ENCODE measurements at regions not wholly inside any gene's neighbourhood (a gene's known extent, or its start where the extent isn't known, plus 50 kb on each side); places are given as distances from the start of the nearest gene placed in this dataset.

DNA sequence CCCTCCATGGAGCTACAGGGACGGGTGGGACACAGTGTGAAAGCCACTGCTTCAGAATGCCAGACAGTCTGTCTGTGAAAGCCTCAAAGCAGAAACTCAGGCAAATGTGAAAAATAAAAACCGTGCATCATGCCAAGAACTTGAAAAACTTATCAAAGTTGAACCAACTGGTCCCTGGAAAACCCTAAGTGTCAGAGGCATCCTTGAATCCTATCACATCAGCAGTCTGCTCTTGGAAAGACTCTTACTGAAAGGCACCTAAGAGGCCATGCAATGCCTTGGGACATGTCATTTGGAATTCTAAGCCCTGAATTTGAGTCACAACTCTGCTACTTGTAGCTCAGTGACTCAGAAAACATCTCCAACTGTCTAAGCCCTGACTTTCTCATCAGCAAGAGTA lies 62.4 kb upstream of the GRIN2B start:
- TF ChIP-seq CTCF (conservative IDR thresholded peaks at IDR 0.05; ENCODE audit: low read depth in 2 of 2) (no peak), POLR2AphosphoS5 (IDR thresholded peaks at IDR 0.05; ENCODE audit: low read depth) (no peak), EZH2 (IDR thresholded peaks at IDR 0.05; ENCODE audit: low read depth, unreplicated experiment) (no peak), EZH2phosphoT487 (IDR thresholded peaks at IDR 0.05; ENCODE audit: unreplicated experiment) (no peak), JUNB (IDR thresholded peaks at IDR 0.05; ENCODE audit: unreplicated experiment) (no peak), CREB1 (CRISPR knock-in tag; IDR thresholded peaks at IDR 0.05; ENCODE audit: low read depth) (no peak), REST (IDR thresholded peaks at IDR 0.05; ENCODE audit: unreplicated experiment) (no peak), ZNF331 (CRISPR knock-in tag; IDR thresholded peaks at IDR 0.05; ENCODE audit: low read depth) (no peak), ZNF114 (CRISPR knock-in tag; IDR thresholded peaks at IDR 0.05) (no peak), STAT1 (IDR thresholded peaks at IDR 0.05; ENCODE audit: unreplicated experiment) (no peak)
- TF ChIP-seq, protein P1, sequence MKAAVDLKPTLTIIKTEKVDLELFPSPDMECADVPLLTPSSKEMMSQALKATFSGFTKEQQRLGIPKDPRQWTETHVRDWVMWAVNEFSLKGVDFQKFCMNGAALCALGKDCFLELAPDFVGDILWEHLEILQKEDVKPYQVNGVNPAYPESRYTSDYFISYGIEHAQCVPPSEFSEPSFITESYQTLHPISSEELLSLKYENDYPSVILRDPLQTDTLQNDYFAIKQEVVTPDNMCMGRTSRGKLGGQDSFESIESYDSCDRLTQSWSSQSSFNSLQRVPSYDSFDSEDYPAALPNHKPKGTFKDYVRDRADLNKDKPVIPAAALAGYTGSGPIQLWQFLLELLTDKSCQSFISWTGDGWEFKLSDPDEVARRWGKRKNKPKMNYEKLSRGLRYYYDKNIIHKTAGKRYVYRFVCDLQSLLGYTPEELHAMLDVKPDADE (IDR thresholded peaks at IDR 0.05), result no peak
- TF ChIP-seq, protein P2, sequence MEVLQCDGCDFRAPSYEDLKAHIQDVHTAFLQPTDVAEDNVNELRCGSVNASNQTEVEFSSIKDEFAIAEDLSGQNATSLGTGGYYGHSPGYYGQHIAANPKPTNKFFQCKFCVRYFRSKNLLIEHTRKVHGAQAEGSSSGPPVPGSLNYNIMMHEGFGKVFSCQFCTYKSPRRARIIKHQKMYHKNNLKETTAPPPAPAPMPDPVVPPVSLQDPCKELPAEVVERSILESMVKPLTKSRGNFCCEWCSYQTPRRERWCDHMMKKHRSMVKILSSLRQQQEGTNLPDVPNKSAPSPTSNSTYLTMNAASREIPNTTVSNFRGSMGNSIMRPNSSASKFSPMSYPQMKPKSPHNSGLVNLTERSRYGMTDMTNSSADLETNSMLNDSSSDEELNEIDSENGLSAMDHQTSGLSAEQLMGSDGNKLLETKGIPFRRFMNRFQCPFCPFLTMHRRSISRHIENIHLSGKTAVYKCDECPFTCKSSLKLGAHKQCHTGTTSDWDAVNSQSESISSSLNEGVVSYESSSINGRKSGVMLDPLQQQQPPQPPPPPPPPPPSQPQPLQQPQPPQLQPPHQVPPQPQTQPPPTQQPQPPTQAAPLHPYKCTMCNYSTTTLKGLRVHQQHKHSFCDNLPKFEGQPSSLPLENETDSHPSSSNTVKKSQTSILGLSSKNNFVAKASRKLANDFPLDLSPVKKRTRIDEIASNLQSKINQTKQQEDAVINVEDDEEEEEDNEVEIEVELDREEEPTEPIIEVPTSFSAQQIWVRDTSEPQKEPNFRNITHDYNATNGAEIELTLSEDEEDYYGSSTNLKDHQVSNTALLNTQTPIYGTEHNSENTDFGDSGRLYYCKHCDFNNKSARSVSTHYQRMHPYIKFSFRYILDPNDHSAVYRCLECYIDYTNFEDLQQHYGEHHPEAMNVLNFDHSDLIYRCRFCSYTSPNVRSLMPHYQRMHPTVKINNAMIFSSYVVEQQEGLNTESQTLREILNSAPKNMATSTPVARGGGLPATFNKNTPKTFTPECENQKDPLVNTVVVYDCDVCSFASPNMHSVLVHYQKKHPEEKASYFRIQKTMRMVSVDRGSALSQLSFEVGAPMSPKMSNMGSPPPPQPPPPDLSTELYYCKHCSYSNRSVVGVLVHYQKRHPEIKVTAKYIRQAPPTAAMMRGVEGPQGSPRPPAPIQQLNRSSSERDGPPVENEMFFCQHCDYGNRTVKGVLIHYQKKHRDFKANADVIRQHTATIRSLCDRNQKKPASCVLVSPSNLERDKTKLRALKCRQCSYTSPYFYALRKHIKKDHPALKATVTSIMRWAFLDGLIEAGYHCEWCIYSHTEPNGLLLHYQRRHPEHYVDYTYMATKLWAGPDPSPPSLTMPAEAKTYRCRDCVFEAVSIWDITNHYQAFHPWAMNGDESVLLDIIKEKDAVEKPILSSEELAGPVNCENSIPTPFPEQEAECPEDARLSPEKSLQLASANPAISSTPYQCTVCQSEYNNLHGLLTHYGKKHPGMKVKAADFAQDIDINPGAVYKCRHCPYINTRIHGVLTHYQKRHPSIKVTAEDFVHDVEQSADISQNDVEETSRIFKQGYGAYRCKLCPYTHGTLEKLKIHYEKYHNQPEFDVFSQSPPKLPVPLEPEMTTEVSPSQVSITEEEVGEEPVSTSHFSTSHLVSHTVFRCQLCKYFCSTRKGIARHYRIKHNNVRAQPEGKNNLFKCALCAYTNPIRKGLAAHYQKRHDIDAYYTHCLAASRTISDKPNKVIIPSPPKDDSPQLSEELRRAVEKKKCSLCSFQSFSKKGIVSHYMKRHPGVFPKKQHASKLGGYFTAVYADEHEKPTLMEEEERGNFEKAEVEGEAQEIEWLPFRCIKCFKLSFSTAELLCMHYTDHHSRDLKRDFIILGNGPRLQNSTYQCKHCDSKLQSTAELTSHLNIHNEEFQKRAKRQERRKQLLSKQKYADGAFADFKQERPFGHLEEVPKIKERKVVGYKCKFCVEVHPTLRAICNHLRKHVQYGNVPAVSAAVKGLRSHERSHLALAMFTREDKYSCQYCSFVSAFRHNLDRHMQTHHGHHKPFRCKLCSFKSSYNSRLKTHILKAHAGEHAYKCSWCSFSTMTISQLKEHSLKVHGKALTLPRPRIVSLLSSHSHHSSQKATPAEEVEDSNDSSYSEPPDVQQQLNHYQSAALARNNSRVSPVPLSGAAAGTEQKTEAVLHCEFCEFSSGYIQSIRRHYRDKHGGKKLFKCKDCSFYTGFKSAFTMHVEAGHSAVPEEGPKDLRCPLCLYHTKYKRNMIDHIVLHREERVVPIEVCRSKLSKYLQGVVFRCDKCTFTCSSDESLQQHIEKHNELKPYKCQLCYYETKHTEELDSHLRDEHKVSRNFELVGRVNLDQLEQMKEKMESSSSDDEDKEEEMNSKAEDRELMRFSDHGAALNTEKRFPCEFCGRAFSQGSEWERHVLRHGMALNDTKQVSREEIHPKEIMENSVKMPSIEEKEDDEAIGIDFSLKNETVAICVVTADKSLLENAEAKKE (CRISPR knock-in tag; IDR thresholded peaks at IDR 0.05), result no peak

Measured in GM23338 (cell line).